Nephron progenitor cell (in vitro differentiated cells): ENCODE measurements at regions not wholly inside any gene's neighbourhood (a gene's known extent, or its start where the extent isn't known, plus 50 kb on each side); places are given as distances from the start of the nearest gene placed in this dataset.

Experiments
- DNase-seq: peaks from one replicate; pipeline ENCODE4 v3.0.0; 2021
- H3K27ac Mint-ChIP-seq: 2 replicates; pipeline ENCODE4 v1.8.0; 2021; ENCODE audit warnings: mild to moderate bottlenecking, moderate library complexity, mixed read lengths
- H3K27me3 Mint-ChIP-seq: 2 replicates; pipeline ENCODE4 v1.8.0; 2021; ENCODE audit warnings: mild to moderate bottlenecking, low read depth, mixed read lengths; ENCODE audit not compliant: poor library complexity
- H3K36me3 Mint-ChIP-seq: 2 replicates; pipeline ENCODE4 v1.8.0; 2021; ENCODE audit warnings: low read depth, mixed read lengths
- H3K4me1 Mint-ChIP-seq: 2 replicates; pipeline ENCODE4 v1.8.0; 2021; ENCODE audit warnings: mixed read lengths
- H3K4me3 Mint-ChIP-seq: 2 replicates; pipeline ENCODE4 v1.8.0; 2021; ENCODE audit warnings: mild to moderate bottlenecking, moderate library complexity, mixed read lengths
- H3K9me3 Mint-ChIP-seq: 2 replicates; pipeline ENCODE4 v1.8.0; 2021; ENCODE audit warnings: mild to moderate bottlenecking, moderate library complexity, mixed read lengths
- CTCF ChIP-seq: fragments of 200-600 bp; sonication (generic); IDR thresholded peaks from 2 replicates; pipeline ENCODE4 v1.5.0; 2021; ENCODE audit warnings: antibody characterized with exemption

DNA sequence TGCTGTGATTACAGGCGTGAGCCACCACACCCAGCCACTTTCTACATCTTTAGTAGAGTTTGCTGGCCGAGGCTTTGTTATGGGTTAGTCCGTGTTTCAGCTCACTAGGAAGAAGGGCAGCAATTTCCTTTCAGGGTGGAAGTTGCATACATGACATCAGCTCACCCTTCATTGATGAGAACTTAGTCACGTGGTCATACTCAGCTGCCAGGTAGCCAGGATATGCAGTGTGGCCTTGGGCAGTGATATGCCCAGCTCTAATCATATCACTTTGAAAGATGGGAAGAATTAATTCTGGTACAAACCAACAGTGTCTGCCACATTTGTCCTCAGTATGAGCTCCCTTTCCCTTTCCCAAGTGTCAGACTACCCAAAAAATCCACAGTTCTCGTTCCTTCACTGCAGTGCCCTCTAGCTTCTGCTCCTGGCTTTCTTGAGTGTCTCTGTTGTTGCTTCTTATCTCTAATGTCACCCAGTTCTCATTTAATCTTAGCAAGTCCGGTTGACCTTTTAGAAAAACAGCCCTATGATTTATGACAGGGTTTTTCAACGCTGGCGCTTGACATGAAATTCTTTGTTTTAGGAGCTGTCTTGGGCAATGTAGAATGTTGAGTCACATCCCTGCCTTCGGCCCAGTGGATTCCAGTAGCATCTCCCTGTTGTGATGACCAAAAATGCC lies 108.7 kb upstream of the ITGB1 start:
- H3K27ac Mint-ChIP-seq: peak overlapping the region; percentile 32
- TF ChIP-seq CTCF: no peak
- no peaks in the 10 kb centered on the region for H3K9me3 Mint-ChIP-seq
- H3K36me3 Mint-ChIP-seq: no peaks in the 10 kb centered on the region
- no peak overlapping the region for H3K4me3 Mint-ChIP-seq
- DNase-seq: no peak
- H3K4me1 Mint-ChIP-seq: no peaks in the 10 kb centered on the region
- peaks cover 7% of the 10 kb centered on the region for H3K27me3 Mint-ChIP-seq

- Mint-ChIP-seq H3K4me1 (no peaks in the 10 kb centered on the region), H3K27me3 (peaks cover 10% of the 10 kb centered on the region), H3K36me3 (no peaks in the 10 kb centered on the region), H3K9me3 (no peaks in the 10 kb centered on the region), H3K4me3 (no peak overlapping the region), H3K27ac (no peak overlapping the region)
- DNase-seq: no peak
- TF ChIP-seq CTCF: no peak
Observed at GRCh38 chr10:33065111-33065510, 107.1 kb upstream of the ITGB1 start.

- no peak for DNase-seq
- Mint-ChIP-seq H3K36me3 (no peaks in the 10 kb centered on the region), H3K4me3 (no peak overlapping the region), H3K9me3 (no peaks in the 10 kb centered on the region), H3K4me1 (no peaks in the 10 kb centered on the region), H3K27ac (no peak overlapping the region), H3K27me3 (peaks cover 10% of the 10 kb centered on the region)
- TF ChIP-seq CTCF: no peak
Observed at GRCh38 chr10:33064706-33065105, 106.7 kb upstream of the ITGB1 start.

DNA sequence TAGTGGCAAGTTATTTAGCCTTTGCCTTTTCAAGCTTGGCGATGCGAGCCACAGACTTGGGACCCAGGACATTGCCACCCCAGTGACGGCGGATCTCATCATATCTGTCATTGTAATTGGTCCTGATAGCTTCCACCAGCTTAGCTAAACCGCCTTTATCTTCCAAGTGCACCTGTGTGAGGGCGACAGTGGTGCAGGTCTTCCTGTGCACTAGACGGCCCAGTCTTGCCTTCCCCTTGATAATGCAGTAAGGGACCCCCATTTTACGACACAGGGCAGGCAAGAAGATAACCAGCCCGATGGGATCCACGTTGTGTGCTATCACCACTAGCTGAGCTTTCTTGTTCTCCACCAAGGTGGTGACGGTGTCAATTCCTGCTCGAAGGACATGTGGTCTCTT lies 99.6 kb upstream of the ITGB1 start:
- Mint-ChIP-seq H3K27me3 (peaks cover 22% of the 10 kb centered on the region), H3K4me1 (peaks cover 25% of the 10 kb centered on the region), H3K9me3 (no peaks in the 10 kb centered on the region), H3K27ac (no peak overlapping the region), H3K4me3 (no peak overlapping the region), H3K36me3 (no peaks in the 10 kb centered on the region)
- no peak for DNase-seq
- no peak for TF ChIP-seq CTCF

DNA sequence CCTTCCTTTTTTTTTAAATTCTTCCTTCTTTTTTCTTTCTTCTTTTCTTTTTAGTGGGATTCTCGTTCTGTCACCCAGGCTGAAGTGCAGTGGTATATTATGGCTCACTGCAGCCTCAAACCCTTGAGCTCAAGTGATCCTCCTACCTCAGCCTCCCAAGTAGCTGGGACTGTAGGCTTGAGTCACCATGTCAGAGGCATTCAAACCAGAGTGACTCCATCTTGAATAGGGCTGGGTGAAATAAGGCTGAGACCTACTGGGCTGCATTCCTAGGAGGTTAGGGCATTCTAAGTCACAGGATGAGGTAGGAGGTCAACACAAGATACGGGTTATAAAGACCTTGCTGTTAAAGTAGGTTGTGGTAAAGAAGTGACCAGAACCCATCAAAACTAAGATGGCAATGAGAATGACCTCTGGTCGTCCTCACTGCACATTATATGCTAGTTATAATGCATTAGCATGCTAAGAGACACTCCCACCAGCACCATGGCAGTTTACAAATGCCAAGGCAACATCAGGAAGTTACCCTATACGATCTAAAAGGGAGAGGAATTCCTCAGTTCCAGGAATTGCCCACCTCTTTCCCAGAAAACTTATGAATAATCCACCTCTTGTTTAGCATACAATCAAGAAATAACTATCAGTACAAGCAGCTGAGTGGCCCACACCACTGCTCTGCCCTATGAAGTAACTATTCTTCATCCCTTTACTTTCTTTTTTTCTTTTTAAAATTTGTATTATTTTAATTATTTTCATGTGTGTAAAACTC lies 99.0 kb upstream of the ITGB1 start:
- peaks cover 30% of the 10 kb centered on the region for H3K4me1 Mint-ChIP-seq
- no peak overlapping the region for H3K27ac Mint-ChIP-seq
- no peak for TF ChIP-seq CTCF
- no peak for DNase-seq
- H3K36me3 Mint-ChIP-seq: no peaks in the 10 kb centered on the region
- H3K4me3 Mint-ChIP-seq: no peak overlapping the region
- no peaks in the 10 kb centered on the region for H3K9me3 Mint-ChIP-seq
- H3K27me3 Mint-ChIP-seq: peaks cover 22% of the 10 kb centered on the region

GRCh38 chr10:33055625-33056024 lies 97.6 kb upstream of the ITGB1 start:
- Mint-ChIP-seq H3K36me3 (no peaks in the 10 kb centered on the region), H3K27me3 (peaks cover 20% of the 10 kb centered on the region), H3K4me3 (no peak overlapping the region), H3K9me3 (peaks cover 4% of the 10 kb centered on the region), H3K4me1 (peaks cover 30% of the 10 kb centered on the region), H3K27ac (no peak overlapping the region)
- DNase-seq: no peak
- TF ChIP-seq CTCF: no peak
